ENCODE measurements at regions not wholly inside any gene's neighbourhood (a gene's known extent, or its start where the extent isn't known, plus 50 kb on each side); places are given as distances from the start of the nearest gene placed in this dataset.

DNA sequence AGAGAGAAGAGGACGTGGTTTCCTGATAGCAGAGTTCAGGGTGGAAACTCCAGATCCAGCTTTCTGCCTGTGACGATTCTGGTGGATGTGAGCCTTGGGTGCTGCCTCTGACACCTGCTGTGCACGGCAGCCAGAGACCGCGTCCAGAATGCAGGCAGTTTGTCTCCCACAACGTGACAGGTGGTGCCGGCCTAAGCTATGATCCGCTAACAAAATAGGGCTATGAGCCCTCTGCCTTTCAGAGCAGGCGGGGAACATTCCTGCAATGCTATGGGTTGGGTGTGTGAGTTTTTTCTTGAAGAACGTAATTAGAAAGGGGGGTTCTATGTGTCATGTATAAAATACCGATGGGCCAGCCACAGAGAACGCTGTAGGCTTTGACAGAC, 297.3 kb upstream of the PRKCQ start:
- TF ChIP-seq POLR2A (IDR thresholded peaks at IDR 0.05) (no peak), CTCF (IDR thresholded peaks at IDR 0.05 in 8 of 11, conservative IDR thresholded peaks at IDR 0.05 in 3 of 11) (no peak), POLR2AphosphoS5 (IDR thresholded peaks at IDR 0.05) (no peak)
